ENCODE measurements at regions not wholly inside any gene's neighbourhood (a gene's known extent, or its start where the extent isn't known, plus 50 kb on each side); places are given as distances from the start of the nearest gene placed in this dataset.

GRCh38 chr5:93192683-93193082, 388.3 kb downstream of the NR2F1-AS1 start:
- TF ChIP-seq, protein P1, sequence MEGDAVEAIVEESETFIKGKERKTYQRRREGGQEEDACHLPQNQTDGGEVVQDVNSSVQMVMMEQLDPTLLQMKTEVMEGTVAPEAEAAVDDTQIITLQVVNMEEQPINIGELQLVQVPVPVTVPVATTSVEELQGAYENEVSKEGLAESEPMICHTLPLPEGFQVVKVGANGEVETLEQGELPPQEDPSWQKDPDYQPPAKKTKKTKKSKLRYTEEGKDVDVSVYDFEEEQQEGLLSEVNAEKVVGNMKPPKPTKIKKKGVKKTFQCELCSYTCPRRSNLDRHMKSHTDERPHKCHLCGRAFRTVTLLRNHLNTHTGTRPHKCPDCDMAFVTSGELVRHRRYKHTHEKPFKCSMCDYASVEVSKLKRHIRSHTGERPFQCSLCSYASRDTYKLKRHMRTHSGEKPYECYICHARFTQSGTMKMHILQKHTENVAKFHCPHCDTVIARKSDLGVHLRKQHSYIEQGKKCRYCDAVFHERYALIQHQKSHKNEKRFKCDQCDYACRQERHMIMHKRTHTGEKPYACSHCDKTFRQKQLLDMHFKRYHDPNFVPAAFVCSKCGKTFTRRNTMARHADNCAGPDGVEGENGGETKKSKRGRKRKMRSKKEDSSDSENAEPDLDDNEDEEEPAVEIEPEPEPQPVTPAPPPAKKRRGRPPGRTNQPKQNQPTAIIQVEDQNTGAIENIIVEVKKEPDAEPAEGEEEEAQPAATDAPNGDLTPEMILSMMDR (IDR thresholded peaks at IDR 0.05; ENCODE audit: low read depth, low read length) = no peak
- no peak for TF ChIP-seq POLR2A (IDR thresholded peaks at IDR 0.05; ENCODE audit: extremely low read depth, insufficient read length)

Data from NB4 (cell line).